ENCODE measurements at regions not wholly inside any gene's neighbourhood (a gene's known extent, or its start where the extent isn't known, plus 50 kb on each side); places are given as distances from the start of the nearest gene placed in this dataset.

GRCh38 chr1:22317231-22317919 is 134.3 kb upstream of the ZBTB40 start:
- Mint-ChIP-seq H3K4me3 (no peak overlapping the region), H3K27me3 (peaks cover 60% of the 10 kb centered on the region), H3K27ac (no peak overlapping the region), H3K36me3 (ENCODE audit: low read depth) (peaks cover 2% of the 10 kb centered on the region), H3K4me1 (peaks cover 2% of the 10 kb centered on the region)
- DNase-seq (no peak), ATAC-seq (no peak)
- no peaks in the 10 kb centered on the region for H3K9me3 ChIP-seq (ENCODE audit: control insufficient read depth, low read length, poor library complexity, severe bottlenecking)

GRCh38 chr1:22317920-22318243 is 133.8 kb upstream of the ZBTB40 start:
- DNase-seq, result no peak
- Mint-ChIP-seq H3K36me3 (ENCODE audit: low read depth) (peaks cover 2% of the 10 kb centered on the region), H3K4me1 (peaks cover 2% of the 10 kb centered on the region), H3K4me3 (no peak overlapping the region), H3K27me3 (peaks cover 59% of the 10 kb centered on the region), H3K27ac (no peak overlapping the region)
- no peaks in the 10 kb centered on the region for H3K9me3 ChIP-seq (ENCODE audit: control insufficient read depth, low read length, poor library complexity, severe bottlenecking)
- ATAC-seq, result no peak

GRCh38 chr1:22318279-22318981 is 133.2 kb upstream of the ZBTB40 start:
- ATAC-seq (no peak), DNase-seq (no peak)
- no peak overlapping the region for H3K4me3 Mint-ChIP-seq
- no peaks in the 10 kb centered on the region for H3K9me3 ChIP-seq (ENCODE audit: control insufficient read depth, low read length, poor library complexity, severe bottlenecking)
- H3K27ac Mint-ChIP-seq, result no peak overlapping the region
- peaks cover 54% of the 10 kb centered on the region for H3K27me3 Mint-ChIP-seq
- peaks cover 2% of the 10 kb centered on the region for H3K36me3 Mint-ChIP-seq (ENCODE audit: low read depth)
- peaks cover 2% of the 10 kb centered on the region for H3K4me1 Mint-ChIP-seq

- DNase-seq, result no peak
- H3K4me3 Mint-ChIP-seq, result no peak overlapping the region
- ATAC-seq, result no peak
- peaks cover 1% of the 10 kb centered on the region for H3K36me3 Mint-ChIP-seq (ENCODE audit: low read depth)
- no peaks in the 10 kb centered on the region for H3K9me3 ChIP-seq (ENCODE audit: control insufficient read depth, low read length, poor library complexity, severe bottlenecking)
- peaks cover 42% of the 10 kb centered on the region for H3K27me3 Mint-ChIP-seq
- peaks cover 2% of the 10 kb centered on the region for H3K4me1 Mint-ChIP-seq
- no peak overlapping the region for H3K27ac Mint-ChIP-seq
Measured at GRCh38 chr1:22319608-22320007, 132.0 kb upstream of the ZBTB40 start.

GRCh38 chr1:22320587-22321344 is 130.9 kb upstream of the ZBTB40 start:
- DNase-seq (no peak), ATAC-seq (no peak)
- H3K9me3 ChIP-seq (ENCODE audit: control insufficient read depth, low read length, poor library complexity, severe bottlenecking), result no peaks in the 10 kb centered on the region
- Mint-ChIP-seq H3K4me1 (peaks cover 2% of the 10 kb centered on the region), H3K27ac (no peak overlapping the region), H3K4me3 (no peak overlapping the region), H3K36me3 (ENCODE audit: low read depth) (no peaks in the 10 kb centered on the region), H3K27me3 (peaks cover 30% of the 10 kb centered on the region)

- ATAC-seq (no peak), DNase-seq (no peak)
- peaks cover 32% of the 10 kb centered on the region for H3K27me3 Mint-ChIP-seq
- no peak overlapping the region for H3K27ac Mint-ChIP-seq
- H3K4me1 Mint-ChIP-seq, result peaks cover 2% of the 10 kb centered on the region
- H3K36me3 Mint-ChIP-seq (ENCODE audit: low read depth), result peaks cover 3% of the 10 kb centered on the region
- no peaks in the 10 kb centered on the region for H3K9me3 ChIP-seq (ENCODE audit: control insufficient read depth, low read length, poor library complexity, severe bottlenecking)
- H3K4me3 Mint-ChIP-seq, result no peak overlapping the region
Measured at GRCh38 chr1:22321917-22322316, 129.7 kb upstream of the ZBTB40 start.

GRCh38 chr1:22323141-22323845 is 128.4 kb upstream of the ZBTB40 start:
- Mint-ChIP-seq H3K27ac (no peak overlapping the region), H3K36me3 (ENCODE audit: low read depth) (peaks cover 3% of the 10 kb centered on the region), H3K27me3 (peaks cover 33% of the 10 kb centered on the region), H3K4me1 (no peaks in the 10 kb centered on the region), H3K4me3 (no peak overlapping the region)
- no peak for DNase-seq
- H3K9me3 ChIP-seq (ENCODE audit: control insufficient read depth, low read length, poor library complexity, severe bottlenecking), result no peaks in the 10 kb centered on the region
- no peak for ATAC-seq

- H3K9me3 ChIP-seq (ENCODE audit: control insufficient read depth, low read length, poor library complexity, severe bottlenecking), result no peaks in the 10 kb centered on the region
- Mint-ChIP-seq H3K4me1 (no peaks in the 10 kb centered on the region), H3K4me3 (no peak overlapping the region), H3K36me3 (ENCODE audit: low read depth) (peaks cover 3% of the 10 kb centered on the region), H3K27me3 (peaks cover 30% of the 10 kb centered on the region), H3K27ac (no peak overlapping the region)
- no peak for ATAC-seq
- DNase-seq, result no peak
Measured at GRCh38 chr1:22323846-22324504, 127.7 kb upstream of the ZBTB40 start.

GRCh38 chr1:22325531-22326371 is 125.9 kb upstream of the ZBTB40 start:
- H3K9me3 ChIP-seq (ENCODE audit: control insufficient read depth, low read length, poor library complexity, severe bottlenecking), result no peaks in the 10 kb centered on the region
- Mint-ChIP-seq H3K4me3 (no peak overlapping the region), H3K27me3 (peaks cover 14% of the 10 kb centered on the region), H3K4me1 (no peaks in the 10 kb centered on the region), H3K27ac (no peak overlapping the region), H3K36me3 (ENCODE audit: low read depth) (peaks cover 3% of the 10 kb centered on the region)
- ATAC-seq (no peak), DNase-seq (no peak)

GRCh38 chr1:22326372-22326915 is 125.2 kb upstream of the ZBTB40 start:
- DNase-seq, result no peak
- H3K4me1 Mint-ChIP-seq, result no peaks in the 10 kb centered on the region
- no peak overlapping the region for H3K27ac Mint-ChIP-seq
- no peak for ATAC-seq
- no peaks in the 10 kb centered on the region for H3K9me3 ChIP-seq (ENCODE audit: control insufficient read depth, low read length, poor library complexity, severe bottlenecking)
- peaks cover 14% of the 10 kb centered on the region for H3K27me3 Mint-ChIP-seq
- H3K36me3 Mint-ChIP-seq (ENCODE audit: low read depth), result peaks cover 3% of the 10 kb centered on the region
- H3K4me3 Mint-ChIP-seq, result no peak overlapping the region

- no peaks in the 10 kb centered on the region for H3K9me3 ChIP-seq (ENCODE audit: control insufficient read depth, low read length, poor library complexity, severe bottlenecking)
- H3K27me3 Mint-ChIP-seq, result peaks cover 14% of the 10 kb centered on the region
- DNase-seq, result no peak
- no peak overlapping the region for H3K4me3 Mint-ChIP-seq
- ATAC-seq, result no peak
- no peaks in the 10 kb centered on the region for H3K4me1 Mint-ChIP-seq
- no peak overlapping the region for H3K27ac Mint-ChIP-seq
- peaks cover 3% of the 10 kb centered on the region for H3K36me3 Mint-ChIP-seq (ENCODE audit: low read depth)
Measured at GRCh38 chr1:22326931-22327330, 124.7 kb upstream of the ZBTB40 start.

GRCh38 chr1:22327411-22327810 is 124.2 kb upstream of the ZBTB40 start:
- no peaks in the 10 kb centered on the region for H3K4me1 Mint-ChIP-seq
- DNase-seq (no peak), ATAC-seq (no peak)
- H3K27me3 Mint-ChIP-seq, result peaks cover 14% of the 10 kb centered on the region
- peaks cover 3% of the 10 kb centered on the region for H3K36me3 Mint-ChIP-seq (ENCODE audit: low read depth)
- H3K4me3 Mint-ChIP-seq, result no peak overlapping the region
- no peak overlapping the region for H3K27ac Mint-ChIP-seq
- H3K9me3 ChIP-seq (ENCODE audit: control insufficient read depth, low read length, poor library complexity, severe bottlenecking), result no peaks in the 10 kb centered on the region

Data from T-helper 17 cell (primary cell).